Skin epidermis (tissue), 12 donors: ENCODE measurements at regions not wholly inside any gene's neighbourhood (a gene's known extent, or its start where the extent isn't known, plus 50 kb on each side); places are given as distances from the start of the nearest gene placed in this dataset.

ENCODE experiments used
- H3K27ac ChIP-seq, 21 experiments: fragments of 200-600 bp; sonication (generic) in 11 of 21; one replicate each; pipeline ENCODE4 v1.5.0; 2020; ENCODE audit warnings: mild to moderate bottlenecking in 3 of 21, inconsistent platforms in 2 of 21, moderate library complexity in 2 of 21
- H3K4me3 ChIP-seq, 7 experiments: fragments of 200-600 bp; sonication (generic) in 2 of 7; one replicate each; pipeline ENCODE4 v1.5.0; 2020; ENCODE audit warnings: inconsistent platforms in 2 of 7, mild to moderate bottlenecking in 2 of 7, moderate library complexity in 1 of 7

GRCh38 chr5:155866971-155867370 lies 460.0 kb upstream of the SGCD start:
- Histone ChIP-seq H3K4me3 (no peak overlapping the region), H3K27ac (no peak overlapping the region)

GRCh38 chr5:155867522-155868088 lies 459.4 kb upstream of the SGCD start:
- Histone ChIP-seq H3K27ac (no peak overlapping the region), H3K4me3 (no peak overlapping the region)

- Histone ChIP-seq H3K4me3 (no peak overlapping the region), H3K27ac (no peak overlapping the region)
These were observed 456.3 kb upstream of the SGCD start for GRCh38 chr5:155870636-155871035.

- no peak overlapping the region for H3K27ac ChIP-seq
These were observed 455.3 kb upstream of the SGCD start for GRCh38 chr5:155871623-155872022.

GRCh38 chr5:155872629-155873220 lies 454.2 kb upstream of the SGCD start:
- Histone ChIP-seq H3K27ac (no peak overlapping the region), H3K4me3 (no peak overlapping the region)

More at GRCh38 chr5:155871623-155872022, 455.3 kb upstream of the SGCD start:
- H3K4me3 ChIP-seq, result no peak overlapping the region

- Histone ChIP-seq H3K27ac (peak overlapping the region in 1 of 21 experiments; percentile 43), H3K4me3 (no peak overlapping the region)
These were observed 447.9 kb upstream of the SGCD start for GRCh38 chr5:155878991-155879575.

- H3K4me3 ChIP-seq, result no peak overlapping the region
- no peak overlapping the region for H3K27ac ChIP-seq
These were observed 442.9 kb upstream of the SGCD start for GRCh38 chr5:155884041-155884440.

- no peak overlapping the region for H3K4me3 ChIP-seq
- H3K27ac ChIP-seq, result no peak overlapping the region
These were observed 441.8 kb upstream of the SGCD start for GRCh38 chr5:155885199-155885598.

- H3K27ac ChIP-seq, result no peak overlapping the region
- H3K4me3 ChIP-seq, result no peak overlapping the region
These were observed 440.5 kb upstream of the SGCD start for GRCh38 chr5:155886311-155887031.

GRCh38 chr5:155895484-155895883 lies 431.5 kb upstream of the SGCD start:
- Histone ChIP-seq H3K4me3 (no peak overlapping the region), H3K27ac (no peak overlapping the region)

- Histone ChIP-seq H3K27ac (no peak overlapping the region), H3K4me3 (no peak overlapping the region)
These were observed 429.2 kb upstream of the SGCD start for GRCh38 chr5:155897761-155898160.

- Histone ChIP-seq H3K27ac (peak overlapping the region in 3 of 21 experiments; percentile 25 to 63 (median 43)), H3K4me3 (no peak overlapping the region)
These were observed 428.7 kb upstream of the SGCD start for GRCh38 chr5:155898284-155898683.

- H3K27ac ChIP-seq, result no peak overlapping the region
- H3K4me3 ChIP-seq, result no peak overlapping the region
These were observed 423.2 kb upstream of the SGCD start for GRCh38 chr5:155903791-155904190.

- Histone ChIP-seq H3K27ac (no peak overlapping the region), H3K4me3 (no peak overlapping the region)
These were observed 421.6 kb upstream of the SGCD start for GRCh38 chr5:155905364-155905763.

- no peak overlapping the region for H3K27ac ChIP-seq
- no peak overlapping the region for H3K4me3 ChIP-seq
These were observed 420.9 kb upstream of the SGCD start for GRCh38 chr5:155906046-155906445.

- H3K4me3 ChIP-seq, result no peak overlapping the region
- H3K27ac ChIP-seq, result no peak overlapping the region
These were observed 418.4 kb upstream of the SGCD start for GRCh38 chr5:155908543-155908942.

- no peak overlapping the region for H3K4me3 ChIP-seq
- H3K27ac ChIP-seq, result no peak overlapping the region
These were observed 414.7 kb upstream of the SGCD start for GRCh38 chr5:155912291-155912690.

GRCh38 chr5:155914766-155915165 lies 412.2 kb upstream of the SGCD start:
- H3K27ac ChIP-seq, result no peak overlapping the region
- H3K4me3 ChIP-seq, result no peak overlapping the region

- H3K27ac ChIP-seq, result no peak overlapping the region
- H3K4me3 ChIP-seq, result no peak overlapping the region
These were observed 411.4 kb upstream of the SGCD start for GRCh38 chr5:155915601-155916000.

- peak overlapping the region in 1 of 21 experiments; percentile 43 for H3K27ac ChIP-seq
- H3K4me3 ChIP-seq, result no peak overlapping the region
These were observed 407.8 kb upstream of the SGCD start for GRCh38 chr5:155919126-155919525.

- Histone ChIP-seq H3K4me3 (no peak overlapping the region), H3K27ac (no peak overlapping the region)
These were observed 407.2 kb upstream of the SGCD start for GRCh38 chr5:155919725-155920124.
